Activated naive CD4-positive, alpha-beta T cell treated with anti-CD3 and anti-CD28 coated beads, Interleukin-2, amount 50 U/mL, for 24 hours (primary cell): ENCODE measurements at regions not wholly inside any gene's neighbourhood (a gene's known extent, or its start where the extent isn't known, plus 50 kb on each side); places are given as distances from the start of the nearest gene placed in this dataset.
"Not testable (repeated sequence)": the region's sequence is repeated elsewhere in the genome, so short reads cannot be mapped to it uniquely, and the experiment has no call there.

Experiments used
- H3K27ac Mint-ChIP-seq: one replicate; pipeline ENCODE4 v1.8.0; 2021; ENCODE audit warnings: mild to moderate bottlenecking, mixed read lengths
- H3K27me3 Mint-ChIP-seq: one replicate; pipeline ENCODE4 v1.8.0; 2021; ENCODE audit warnings: mixed read lengths
- H3K36me3 Mint-ChIP-seq: one replicate; pipeline ENCODE4 v1.8.0; 2021; ENCODE audit warnings: mixed read lengths
- H3K4me1 Mint-ChIP-seq: one replicate; pipeline ENCODE4 v1.8.0; 2021; ENCODE audit warnings: mixed read lengths
- H3K4me3 Mint-ChIP-seq: one replicate; pipeline ENCODE4 v1.8.0; 2021; ENCODE audit warnings: mild to moderate bottlenecking, mixed read lengths
- H3K9me3 Mint-ChIP-seq: one replicate; pipeline ENCODE4 v1.8.0; 2021; ENCODE audit warnings: mixed read lengths

- Mint-ChIP-seq H3K27me3 (no peaks in the 10 kb centered on the region), H3K4me1 (no peaks in the 10 kb centered on the region), H3K36me3 (no peaks in the 10 kb centered on the region), H3K9me3 (peaks cover 5% of the 10 kb centered on the region), H3K27ac (no peak overlapping the region), H3K4me3 (no peak overlapping the region)
Measured at GRCh38 chr6:14575961-14576360, 458.4 kb downstream of the CD83 start.

- H3K36me3 Mint-ChIP-seq, result no peaks in the 10 kb centered on the region
- no peaks in the 10 kb centered on the region for H3K27me3 Mint-ChIP-seq
- no peak overlapping the region for H3K27ac Mint-ChIP-seq
- H3K9me3 Mint-ChIP-seq, result no peaks in the 10 kb centered on the region
- H3K4me1 Mint-ChIP-seq, result no peaks in the 10 kb centered on the region
- no peak overlapping the region for H3K4me3 Mint-ChIP-seq
Measured at GRCh38 chr6:14578994-14579393, 461.4 kb downstream of the CD83 start.

- Mint-ChIP-seq H3K4me3 (no peak overlapping the region), H3K9me3 (no peaks in the 10 kb centered on the region), H3K36me3 (no peaks in the 10 kb centered on the region), H3K27me3 (no peaks in the 10 kb centered on the region), H3K27ac (no peak overlapping the region), H3K4me1 (no peaks in the 10 kb centered on the region)
Measured at GRCh38 chr6:14582749-14583148, 465.2 kb downstream of the CD83 start.

- no peaks in the 10 kb centered on the region for H3K9me3 Mint-ChIP-seq
Measured at GRCh38 chr6:14583826-14584225, 466.3 kb downstream of the CD83 start.

GRCh38 chr6:14584450-14584849 lies 466.9 kb downstream of the CD83 start:
- Mint-ChIP-seq H3K36me3 (no peaks in the 10 kb centered on the region), H3K4me1 (no peaks in the 10 kb centered on the region), H3K27me3 (no peaks in the 10 kb centered on the region), H3K9me3 (no peaks in the 10 kb centered on the region), H3K27ac (no peak overlapping the region), H3K4me3 (no peak overlapping the region)

More at GRCh38 chr6:14583826-14584225, 466.3 kb downstream of the CD83 start:
- H3K36me3 Mint-ChIP-seq, result no peaks in the 10 kb centered on the region
- no peak overlapping the region for H3K4me3 Mint-ChIP-seq
- no peaks in the 10 kb centered on the region for H3K27me3 Mint-ChIP-seq
- H3K4me1 Mint-ChIP-seq, result no peaks in the 10 kb centered on the region
- no peak overlapping the region for H3K27ac Mint-ChIP-seq

- H3K27ac Mint-ChIP-seq, result no peak overlapping the region
- no peaks in the 10 kb centered on the region for H3K36me3 Mint-ChIP-seq
- no peaks in the 10 kb centered on the region for H3K4me1 Mint-ChIP-seq
- no peak overlapping the region for H3K4me3 Mint-ChIP-seq
- no peaks in the 10 kb centered on the region for H3K9me3 Mint-ChIP-seq
- no peaks in the 10 kb centered on the region for H3K27me3 Mint-ChIP-seq
Measured at GRCh38 chr6:14585689-14586088, 468.1 kb downstream of the CD83 start.

- Mint-ChIP-seq H3K9me3 (no peaks in the 10 kb centered on the region), H3K36me3 (no peaks in the 10 kb centered on the region), H3K4me1 (no peaks in the 10 kb centered on the region), H3K4me3 (no peak overlapping the region), H3K27me3 (no peaks in the 10 kb centered on the region), H3K27ac (no peak overlapping the region)
Measured at GRCh38 chr6:14589175-14589574, 471.6 kb downstream of the CD83 start.

GRCh38 chr6:14590586-14590985 lies 473.0 kb downstream of the CD83 start:
- Mint-ChIP-seq H3K4me1 (no peaks in the 10 kb centered on the region), H3K9me3 (no peaks in the 10 kb centered on the region), H3K36me3 (no peaks in the 10 kb centered on the region)

GRCh38 chr6:14591998-14592397 lies 474.4 kb downstream of the CD83 start:
- H3K9me3 Mint-ChIP-seq, result no peaks in the 10 kb centered on the region
- H3K27ac Mint-ChIP-seq, result no peak overlapping the region
- no peak overlapping the region for H3K4me3 Mint-ChIP-seq
- H3K4me1 Mint-ChIP-seq, result no peaks in the 10 kb centered on the region
- H3K27me3 Mint-ChIP-seq, result no peaks in the 10 kb centered on the region
- no peaks in the 10 kb centered on the region for H3K36me3 Mint-ChIP-seq

More at GRCh38 chr6:14590586-14590985, 473.0 kb downstream of the CD83 start:
- H3K4me3 Mint-ChIP-seq, result no peak overlapping the region
- no peak overlapping the region for H3K27ac Mint-ChIP-seq
- H3K27me3 Mint-ChIP-seq, result no peaks in the 10 kb centered on the region

- Mint-ChIP-seq H3K4me3 (no peak overlapping the region), H3K27me3 (no peaks in the 10 kb centered on the region), H3K9me3 (no peaks in the 10 kb centered on the region), H3K4me1 (no peaks in the 10 kb centered on the region), H3K27ac (no peak overlapping the region), H3K36me3 (no peaks in the 10 kb centered on the region)
Measured at GRCh38 chr6:14593286-14593685, 475.7 kb downstream of the CD83 start.

GRCh38 chr6:14595751-14596150 lies 478.2 kb downstream of the CD83 start:
- no peaks in the 10 kb centered on the region for H3K9me3 Mint-ChIP-seq
- no peaks in the 10 kb centered on the region for H3K36me3 Mint-ChIP-seq
- H3K27ac Mint-ChIP-seq, result no peak overlapping the region
- no peak overlapping the region for H3K4me3 Mint-ChIP-seq
- no peaks in the 10 kb centered on the region for H3K4me1 Mint-ChIP-seq
- no peaks in the 10 kb centered on the region for H3K27me3 Mint-ChIP-seq

- Mint-ChIP-seq H3K4me1 (no peaks in the 10 kb centered on the region), H3K9me3 (no peaks in the 10 kb centered on the region), H3K27ac (no peak overlapping the region), H3K36me3 (no peaks in the 10 kb centered on the region), H3K27me3 (no peaks in the 10 kb centered on the region), H3K4me3 (no peak overlapping the region)
Measured at GRCh38 chr6:14596410-14596809, 478.8 kb downstream of the CD83 start.

- Mint-ChIP-seq H3K4me1 (no peaks in the 10 kb centered on the region), H3K27ac (no peak overlapping the region), H3K9me3 (no peaks in the 10 kb centered on the region), H3K36me3 (no peaks in the 10 kb centered on the region), H3K4me3 (no peak overlapping the region), H3K27me3 (no peaks in the 10 kb centered on the region)
Measured at GRCh38 chr6:14597090-14597489, 479.5 kb downstream of the CD83 start.

GRCh38 chr6:14598017-14598864 lies 480.7 kb downstream of the CD83 start:
- Mint-ChIP-seq H3K27ac (no peak overlapping the region), H3K9me3 (no peaks in the 10 kb centered on the region), H3K36me3 (no peaks in the 10 kb centered on the region), H3K27me3 (no peaks in the 10 kb centered on the region), H3K4me1 (no peaks in the 10 kb centered on the region), H3K4me3 (no peak overlapping the region)

GRCh38 chr6:14600306-14600705 lies 482.7 kb downstream of the CD83 start:
- H3K4me1 Mint-ChIP-seq, H3K4me3 Mint-ChIP-seq, H3K27me3 Mint-ChIP-seq, H3K36me3 Mint-ChIP-seq, H3K9me3 Mint-ChIP-seq, H3K27ac Mint-ChIP-seq: not testable (repeated sequence)

- H3K4me1 Mint-ChIP-seq, result no peaks in the 10 kb centered on the region
- no peaks in the 10 kb centered on the region for H3K36me3 Mint-ChIP-seq
- H3K4me3 Mint-ChIP-seq, result no peak overlapping the region
- H3K9me3 Mint-ChIP-seq, result no peaks in the 10 kb centered on the region
- H3K27me3 Mint-ChIP-seq, result no peaks in the 10 kb centered on the region
- H3K27ac Mint-ChIP-seq, result no peak overlapping the region
Measured at GRCh38 chr6:14601490-14601889, 483.9 kb downstream of the CD83 start.

- no peak overlapping the region for H3K4me3 Mint-ChIP-seq
- H3K9me3 Mint-ChIP-seq, result no peaks in the 10 kb centered on the region
- no peaks in the 10 kb centered on the region for H3K36me3 Mint-ChIP-seq
- H3K27ac Mint-ChIP-seq, result no peak overlapping the region
- no peaks in the 10 kb centered on the region for H3K4me1 Mint-ChIP-seq
- no peaks in the 10 kb centered on the region for H3K27me3 Mint-ChIP-seq
Measured at GRCh38 chr6:14606353-14606752, 488.8 kb downstream of the CD83 start.
